HepG2 (cell line): ENCODE measurements at regions not wholly inside any gene's neighbourhood (a gene's known extent, or its start where the extent isn't known, plus 50 kb on each side); places are given as distances from the start of the nearest gene placed in this dataset.

Source experiments
- CENPBD1 ChIP-seq: sonication (generic); formaldehyde crosslinking; IDR thresholded peaks from 2 replicates; pipeline ENCODE4 v1.8.0; 2022; ENCODE audit warnings: missing genetic modification reagents, low read depth, mild to moderate bottlenecking, borderline replicate concordance
- CHD2 ChIP-seq: IDR thresholded peaks from 2 replicates; pipeline ENCODE4 v1.6.1; 2011; ENCODE audit warnings: low read depth, low read length, improper control_type of control experiment
- FOXO4 ChIP-seq: sonication (generic); formaldehyde crosslinking; conservative IDR thresholded peaks from 2 replicates; pipeline ENCODE4 v1.8.1; 2023; ENCODE audit warnings: missing genetic modification reagents
- PLSCR1 ChIP-seq: sonication (generic); formaldehyde crosslinking; IDR thresholded peaks from 2 replicates; pipeline ENCODE4 v1.5.0; 2020; ENCODE audit warnings: missing genetic modification reagents, mild to moderate bottlenecking, borderline replicate concordance
- RARA ChIP-seq: IDR thresholded peaks from 2 replicates; pipeline ENCODE4 v1.6.1; 2016; ENCODE audit warnings: missing genetic modification reagents, missing compliant biosample characterization
- SMC3 ChIP-seq: IDR thresholded peaks from 2 replicates; pipeline ENCODE4 v1.6.1; 2011; ENCODE audit warnings: low read length, improper control_type of control experiment
- SSRP1 ChIP-seq: IDR thresholded peaks from 2 replicates; pipeline ENCODE4 v1.6.1; 2016; ENCODE audit warnings: control low read depth
- UBTF ChIP-seq: sonication (generic); formaldehyde crosslinking; IDR thresholded peaks from 2 replicates; pipeline ENCODE4 v1.4.0; 2020; ENCODE audit warnings: mild to moderate bottlenecking, missing genetic modification reagents
- ZGPAT ChIP-seq: IDR thresholded peaks from 2 replicates; pipeline ENCODE4 v1.6.1; 2016; ENCODE audit warnings: mild to moderate bottlenecking
- ZNF318 ChIP-seq: sonication (generic); formaldehyde crosslinking; IDR thresholded peaks from 2 replicates; pipeline ENCODE4 v1.4.0; 2020; ENCODE audit warnings: mild to moderate bottlenecking, missing genetic modification reagents
- ZNF432 ChIP-seq: sonication (generic); formaldehyde crosslinking; IDR thresholded peaks from 2 replicates; pipeline ENCODE4 v1.5.0; 2020; ENCODE audit warnings: missing genetic modification reagents, mild to moderate bottlenecking, borderline replicate concordance
- ZNF460 ChIP-seq: sonication (generic); formaldehyde crosslinking; IDR thresholded peaks from 2 replicates; pipeline ENCODE4 v1.5.1; 2020; ENCODE audit warnings: missing genetic modification reagents, mild to moderate bottlenecking, borderline replicate concordance

- peak; percentile 76 for TF ChIP-seq UBTF
- peak; percentile 52; the same call in 1 of the 2 replicates for TF ChIP-seq ZGPAT
- TF ChIP-seq ZNF432 (CRISPR knock-in tag) = no peak
- no peak for TF ChIP-seq PLSCR1 (CRISPR knock-in tag)
- TF ChIP-seq RARA (CRISPR knock-in tag) = peak; percentile 88
- TF ChIP-seq SMC3 = peak; percentile 37; the same call in 1 of the 2 replicates
- TF ChIP-seq SSRP1 = no peak
- TF ChIP-seq FOXO4 = no peak
- TF ChIP-seq ZNF318 (CRISPR knock-in tag) = no peak
- TF ChIP-seq CENPBD1 = no peak
- peak; percentile 18; the same call in 1 of the 2 replicates for TF ChIP-seq ZNF460
- no peak for TF ChIP-seq CHD2
Measured at GRCh38 chr5:57111993-57112392, 61.9 kb upstream of the GPBP1 start (continued).
